HUES64 (cell line): ENCODE measurements at regions not wholly inside any gene's neighbourhood (a gene's known extent, or its start where the extent isn't known, plus 50 kb on each side); places are given as distances from the start of the nearest gene placed in this dataset.
"Not testable (repeated sequence)": the region's sequence is repeated elsewhere in the genome, so short reads cannot be mapped to it uniquely, and the experiment has no call there.

Source experiments
- H3K27ac ChIP-seq: 2 replicates; pipeline ENCODE4 v1.7.0; 2013; ENCODE audit warnings: low read depth, low read length, inconsistent platforms
- H3K27me3 ChIP-seq: 2 replicates; pipeline ENCODE4 v1.6.1; 2013; ENCODE audit warnings: mild to moderate bottlenecking, low read length; ENCODE audit not compliant: insufficient read depth
- H3K36me3 ChIP-seq: 2 replicates; pipeline ENCODE4 v1.6.1; 2013; ENCODE audit warnings: mild to moderate bottlenecking, low read length; ENCODE audit not compliant: insufficient read depth
- H3K4me1 ChIP-seq: 2 replicates; pipeline ENCODE4 v1.6.1; 2013; ENCODE audit warnings: mild to moderate bottlenecking, low read length, moderate library complexity; ENCODE audit not compliant: insufficient read depth
- H3K4me3 ChIP-seq: 2 replicates; pipeline ENCODE4 v1.5.1; 2013; ENCODE audit warnings: mild to moderate bottlenecking, low read length, moderate library complexity
- H3K9ac ChIP-seq: 2 replicates; pipeline ENCODE4 v1.6.1; 2013; ENCODE audit warnings: mild to moderate bottlenecking, low read depth, low read length
- H3K9me3 ChIP-seq: 2 replicates; pipeline ENCODE4 v1.6.1; 2013; ENCODE audit warnings: low read depth, low read length; ENCODE audit not compliant: insufficient read depth
- WGBS: fragments of 150-250, 120-280 bp; methylation state at CpG from one replicate; pipeline ENCODE4 v1.1.7; 2013; ENCODE audit warnings: missing lambda C conversion rate; 5-methylcytosine and 5-hydroxymethylcytosine counted together

DNA sequence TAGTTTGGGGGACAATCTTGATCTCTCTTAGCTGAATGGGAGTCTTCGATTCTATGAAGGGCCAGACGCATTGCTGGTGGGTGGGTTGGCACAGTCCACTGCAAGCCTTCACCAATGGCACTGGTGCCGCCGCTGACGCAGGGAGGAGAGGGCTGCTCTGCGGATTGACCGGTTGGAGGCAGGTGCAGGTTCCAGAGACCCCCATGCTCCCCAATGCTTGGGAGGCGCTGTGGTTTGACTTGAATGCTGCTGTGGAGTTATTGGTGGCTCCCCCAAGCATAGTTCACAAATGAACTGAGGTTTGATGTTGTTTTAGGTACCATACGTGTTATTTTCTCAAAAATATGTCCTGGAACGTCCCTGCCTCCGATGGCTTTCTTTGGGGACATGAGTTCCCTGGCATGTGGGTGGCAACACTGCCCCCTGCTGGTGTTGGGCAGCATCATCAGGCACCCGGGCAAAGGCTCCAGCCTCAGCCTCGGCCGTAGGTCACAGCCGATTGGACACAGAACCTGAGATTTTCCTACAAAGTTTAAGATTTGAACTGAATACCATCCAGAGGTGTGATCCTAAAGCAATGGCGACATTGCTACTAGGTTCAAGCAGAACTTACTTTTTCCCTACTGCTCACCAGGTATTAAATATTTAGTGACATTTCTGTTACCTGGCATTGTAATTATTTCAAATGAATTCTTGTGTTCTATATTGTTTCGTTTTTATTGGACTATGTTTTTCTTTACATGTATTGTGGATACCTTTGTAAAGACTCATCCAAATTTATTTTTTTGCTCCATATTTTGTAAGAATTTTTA is 95.5 kb downstream of the ANKRD10 start:
- no peak overlapping the region for H3K9ac ChIP-seq
- 41% methylated on average over 16 of the region's 17 CpGs for WGBS
- H3K4me3 ChIP-seq = peak overlapping the region; percentile 18; the same call in 1 of the 2 replicates
- H3K27me3 ChIP-seq = no peaks in the 10 kb centered on the region
- H3K27ac ChIP-seq = no peak overlapping the region
- H3K9me3 ChIP-seq = no peaks in the 10 kb centered on the region
- H3K36me3 ChIP-seq = no peaks in the 10 kb centered on the region
- H3K4me1 ChIP-seq = no peaks in the 10 kb centered on the region

DNA sequence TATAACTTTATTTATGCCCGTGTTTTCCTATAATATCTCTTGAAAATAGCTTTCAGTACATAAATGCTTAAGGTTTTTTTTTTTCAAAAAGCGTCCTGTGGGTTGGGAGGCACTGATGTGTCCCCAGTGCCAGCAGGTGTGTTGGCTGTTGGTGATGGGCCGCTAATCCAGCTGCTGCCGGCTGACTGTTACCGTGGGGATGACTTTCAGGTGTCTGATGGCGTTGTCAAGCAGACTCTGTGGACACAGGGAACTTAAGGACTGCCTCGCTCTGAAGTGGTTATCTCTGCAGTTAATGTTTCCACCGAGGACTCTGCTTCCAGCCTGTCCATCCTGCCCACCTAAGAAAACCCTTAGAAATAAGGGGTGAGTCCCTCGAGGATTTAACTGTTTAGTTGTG is 94.5 kb downstream of the ANKRD10 start:
- Histone ChIP-seq H3K9ac (no peak overlapping the region), H3K4me3 (no peak overlapping the region), H3K9me3 (no peaks in the 10 kb centered on the region), H3K27ac (no peak overlapping the region), H3K4me1 (no peaks in the 10 kb centered on the region), H3K36me3 (no peaks in the 10 kb centered on the region), H3K27me3 (no peaks in the 10 kb centered on the region)
- WGBS = 76% methylated on average over 8 of the region's 9 CpGs

DNA sequence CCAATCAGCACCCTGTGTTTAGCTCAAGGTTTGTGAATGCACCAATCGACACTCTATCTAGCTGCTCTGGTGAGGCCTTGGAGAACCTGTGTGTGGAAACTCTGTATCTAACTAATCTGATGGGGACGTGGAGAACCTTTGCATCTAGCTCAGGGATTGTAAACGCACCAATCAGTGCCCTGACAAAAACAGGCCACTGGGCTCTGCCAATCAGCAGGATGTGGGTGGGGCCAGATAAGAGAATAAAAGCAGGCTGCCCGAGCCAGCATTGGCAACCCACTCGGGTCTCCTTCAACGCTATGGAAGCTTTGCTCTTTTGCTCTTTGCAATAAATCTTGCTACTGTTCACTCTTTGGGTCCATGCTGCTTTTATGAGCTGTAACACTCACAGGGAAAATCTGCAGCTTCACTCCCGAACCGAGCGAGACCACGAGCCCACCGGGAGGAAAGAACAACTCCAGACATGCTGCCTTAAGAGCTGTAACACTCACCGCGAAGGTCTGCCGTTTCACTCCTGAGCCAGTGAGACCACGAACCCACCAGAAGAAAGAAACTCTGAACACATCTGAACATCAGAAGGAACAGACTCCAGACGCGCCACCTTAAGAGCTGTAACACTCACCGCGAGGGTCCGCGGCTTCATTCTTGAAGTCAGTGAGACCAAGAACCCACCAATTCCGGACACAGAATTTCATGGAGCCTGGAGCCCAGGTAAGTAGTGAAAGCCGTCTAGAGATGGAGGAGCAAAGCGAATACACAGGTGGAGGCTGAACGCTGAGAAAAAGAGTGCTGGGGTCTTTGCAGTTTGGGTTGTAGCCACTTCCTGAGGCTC is 92.8 kb downstream of the ANKRD10 start:
- H3K4me3 ChIP-seq, H3K9me3 ChIP-seq, H3K27ac ChIP-seq, H3K36me3 ChIP-seq, H3K4me1 ChIP-seq, H3K9ac ChIP-seq, H3K27me3 ChIP-seq: not testable (repeated sequence)
- whole genome bisulfite sequencing = 95% methylated on average over 25 of the region's 25 CpGs

DNA sequence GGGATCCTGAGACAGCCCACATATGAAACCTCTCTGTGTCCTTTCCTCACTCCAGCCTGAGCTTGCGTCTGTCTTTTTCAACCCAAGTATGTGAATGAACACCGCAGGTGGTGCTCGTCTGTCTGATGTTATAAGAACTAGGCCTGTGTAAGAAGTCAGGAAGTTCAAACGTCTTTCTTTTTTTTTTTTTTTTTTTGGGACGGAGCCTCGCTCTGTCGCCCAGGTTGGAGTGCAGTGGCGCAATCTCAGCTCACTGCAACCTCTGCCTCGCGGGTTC is 92.3 kb downstream of the ANKRD10 start:
- Histone ChIP-seq H3K9me3 (no peaks in the 10 kb centered on the region), H3K27ac (no peak overlapping the region), H3K4me1 (no peaks in the 10 kb centered on the region), H3K4me3 (no peak overlapping the region), H3K9ac (no peak overlapping the region), H3K27me3 (no peaks in the 10 kb centered on the region), H3K36me3 (no peaks in the 10 kb centered on the region)
- 91% methylated on average over 9 of the region's 10 CpGs for WGBS

DNA sequence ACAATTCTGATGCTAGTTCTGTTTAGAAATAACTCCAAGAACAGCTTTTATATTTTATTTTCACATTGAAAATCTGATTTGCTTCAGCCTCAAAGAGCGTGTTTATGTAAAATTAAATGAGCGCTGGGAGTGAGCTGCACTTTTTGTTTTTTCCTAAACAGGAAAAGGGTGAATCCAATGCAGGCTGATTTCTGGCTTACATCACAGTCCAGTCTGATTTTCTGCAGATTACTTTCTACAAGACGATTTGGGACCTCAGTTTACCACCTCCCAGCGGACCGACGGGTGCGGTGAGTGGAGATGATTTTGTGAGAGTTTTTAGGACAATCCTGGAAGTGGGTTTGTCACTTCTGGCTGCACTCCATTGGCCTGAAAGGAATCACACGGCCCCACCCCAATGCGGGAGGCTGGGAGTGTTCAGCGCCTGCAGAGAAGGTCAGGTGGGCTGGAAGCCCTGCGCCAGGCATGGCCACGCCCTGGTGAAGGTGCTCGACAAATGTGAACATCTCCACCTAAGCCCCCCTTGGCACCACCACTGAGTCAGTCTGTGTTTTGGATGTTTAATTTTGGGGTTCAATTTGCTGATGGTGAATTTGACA is 90.1 kb downstream of the ANKRD10 start:
- 93% methylated on average over 13 of the region's 13 CpGs for WGBS
- Histone ChIP-seq H3K27ac (no peak overlapping the region), H3K36me3 (no peaks in the 10 kb centered on the region), H3K9me3 (no peaks in the 10 kb centered on the region), H3K27me3 (no peaks in the 10 kb centered on the region), H3K4me3 (no peak overlapping the region), H3K4me1 (no peaks in the 10 kb centered on the region), H3K9ac (no peak overlapping the region)

DNA sequence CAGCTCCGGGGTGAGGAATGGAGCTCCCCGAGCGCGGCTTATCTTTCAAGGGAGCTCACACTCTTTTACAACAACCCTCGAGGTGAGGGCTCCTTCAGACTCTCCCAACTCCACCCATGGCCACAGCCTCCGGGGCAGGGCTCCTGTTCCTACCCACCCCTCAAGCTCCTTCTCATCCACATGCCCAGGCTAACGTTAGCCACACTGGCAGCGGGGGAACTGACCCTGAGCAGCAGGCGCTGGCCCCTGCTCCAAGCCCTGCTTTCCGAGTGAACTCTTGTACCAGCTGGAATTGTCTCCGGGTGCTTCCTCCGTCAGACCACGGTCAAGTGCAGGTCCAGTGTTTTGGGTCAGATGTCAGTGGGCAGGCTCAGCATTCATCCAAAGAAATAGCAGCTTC is 89.4 kb downstream of the ANKRD10 start:
- WGBS = 90% methylated on average over 13 of the region's 13 CpGs
- no peak overlapping the region for H3K9ac ChIP-seq
- no peaks in the 10 kb centered on the region for H3K36me3 ChIP-seq
- no peaks in the 10 kb centered on the region for H3K9me3 ChIP-seq
- no peak overlapping the region for H3K27ac ChIP-seq
- no peak overlapping the region for H3K4me3 ChIP-seq
- no peaks in the 10 kb centered on the region for H3K4me1 ChIP-seq
- H3K27me3 ChIP-seq = no peaks in the 10 kb centered on the region

DNA sequence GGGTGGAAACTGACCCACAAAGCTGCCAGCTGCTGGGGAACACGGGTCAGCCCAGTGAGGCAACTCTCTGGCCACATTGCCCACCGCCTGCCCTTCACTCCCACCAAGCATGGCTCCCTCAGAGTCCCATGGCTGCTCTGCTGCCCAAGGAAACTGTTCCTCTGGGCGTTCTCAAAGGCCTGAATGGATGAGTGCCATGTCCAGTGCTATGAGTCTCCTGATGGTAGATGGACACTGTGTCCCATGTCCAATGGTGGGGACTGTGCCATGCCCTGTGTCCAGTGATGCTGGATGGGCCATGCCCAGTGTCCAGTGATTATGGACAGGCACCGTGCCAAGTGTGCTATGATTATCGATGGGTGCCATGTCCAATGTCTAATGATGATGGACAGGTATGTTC is 88.8 kb downstream of the ANKRD10 start:
- WGBS = 93% methylated on average over 5 of the region's 5 CpGs
- no peak overlapping the region for H3K4me3 ChIP-seq
- no peak overlapping the region for H3K9ac ChIP-seq
- no peaks in the 10 kb centered on the region for H3K9me3 ChIP-seq
- no peaks in the 10 kb centered on the region for H3K4me1 ChIP-seq
- H3K27ac ChIP-seq = no peak overlapping the region
- H3K36me3 ChIP-seq = no peaks in the 10 kb centered on the region
- H3K27me3 ChIP-seq = no peaks in the 10 kb centered on the region

DNA sequence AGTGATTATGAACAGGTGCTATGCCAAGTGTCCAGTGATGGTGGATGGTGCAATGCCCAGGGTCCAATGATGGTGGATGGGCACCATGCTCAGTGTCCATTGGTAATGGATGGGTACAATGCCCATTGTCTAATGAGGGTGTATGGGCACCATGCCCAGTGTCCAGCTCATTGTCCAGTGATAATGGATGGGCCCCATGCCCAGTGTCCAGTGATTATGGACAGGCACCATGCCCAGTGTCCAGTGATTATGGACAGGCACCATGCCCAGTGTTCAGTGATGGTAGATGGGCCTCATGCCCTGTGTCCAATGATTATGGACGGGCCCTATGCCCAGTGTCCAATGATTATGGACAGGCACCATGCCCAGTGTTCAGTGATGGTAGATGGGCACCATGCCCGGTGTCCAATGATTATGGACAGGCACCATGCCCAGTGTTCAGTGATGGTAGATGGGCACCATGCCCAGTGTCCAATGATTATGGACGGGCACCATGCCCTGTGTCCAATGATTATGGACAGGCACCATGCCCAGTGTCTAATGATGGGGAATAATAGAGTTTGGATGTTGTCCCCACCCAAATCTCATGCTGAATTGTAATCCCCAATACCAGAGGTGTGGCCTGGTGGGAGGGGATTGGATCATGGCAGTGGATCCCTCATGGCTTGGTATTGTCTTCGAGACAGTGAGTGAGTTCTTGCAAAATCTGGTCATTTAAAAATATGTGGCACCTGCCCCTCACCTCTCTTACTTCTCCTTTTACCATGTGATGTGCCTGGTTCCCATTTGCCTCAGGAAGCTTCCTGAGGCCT is 87.8 kb downstream of the ANKRD10 start:
- Histone ChIP-seq H3K4me3 (no peak overlapping the region), H3K36me3 (no peaks in the 10 kb centered on the region), H3K27me3 (no peaks in the 10 kb centered on the region), H3K4me1 (no peaks in the 10 kb centered on the region), H3K27ac (no peak overlapping the region), H3K9me3 (no peaks in the 10 kb centered on the region), H3K9ac (no peak overlapping the region)
- 94% methylated on average over 4 of the region's 4 CpGs for WGBS
